SU-DHL-6 (cell line): ENCODE measurements at regions not wholly inside any gene's neighbourhood (a gene's known extent, or its start where the extent isn't known, plus 50 kb on each side); places are given as distances from the start of the nearest gene placed in this dataset.

Experiments
- EZH2phosphoT487 ChIP-seq: fragments of 200-600 bp; sonication (generic), shearing (Covaris generic); conservative IDR thresholded peaks from 2 replicates; pipeline ENCODE4 v1.6.1; 2018; ENCODE audit warnings: mild to moderate bottlenecking, antibody characterized with exemption, low read length, moderate library complexity, mixed read lengths
- TF ChIP-seq, protein P1 (sequence below): fragments of 200-600 bp; sonication (generic); IDR thresholded peaks from one replicate; pipeline ENCODE4 v1.5.1; 2017; ENCODE audit warnings: antibody characterized with exemption, mild to moderate bottlenecking, low read length, moderate library complexity; ENCODE audit not compliant: insufficient read depth, poor library complexity, severe bottlenecking

DNA sequence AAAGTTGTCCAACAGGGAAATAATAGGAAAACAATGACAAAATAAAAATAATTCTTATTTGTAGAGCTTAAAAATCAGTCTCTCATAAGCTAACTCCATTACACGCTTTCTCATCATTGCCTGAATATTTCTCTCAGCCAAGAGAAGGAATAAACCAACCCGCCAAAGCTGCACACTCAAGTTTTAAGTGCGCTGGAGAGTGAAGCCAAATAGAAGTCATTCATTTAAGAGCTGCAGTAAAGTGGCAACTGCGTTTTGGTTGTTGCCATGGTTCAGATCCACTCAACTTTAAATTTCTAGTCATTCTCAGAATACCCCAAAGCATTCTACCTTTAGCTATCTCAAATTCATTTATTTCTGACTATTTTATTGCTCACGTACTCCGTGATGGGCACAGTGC is 230.7 kb downstream of the CBLN4 start:
- TF ChIP-seq, protein P1, sequence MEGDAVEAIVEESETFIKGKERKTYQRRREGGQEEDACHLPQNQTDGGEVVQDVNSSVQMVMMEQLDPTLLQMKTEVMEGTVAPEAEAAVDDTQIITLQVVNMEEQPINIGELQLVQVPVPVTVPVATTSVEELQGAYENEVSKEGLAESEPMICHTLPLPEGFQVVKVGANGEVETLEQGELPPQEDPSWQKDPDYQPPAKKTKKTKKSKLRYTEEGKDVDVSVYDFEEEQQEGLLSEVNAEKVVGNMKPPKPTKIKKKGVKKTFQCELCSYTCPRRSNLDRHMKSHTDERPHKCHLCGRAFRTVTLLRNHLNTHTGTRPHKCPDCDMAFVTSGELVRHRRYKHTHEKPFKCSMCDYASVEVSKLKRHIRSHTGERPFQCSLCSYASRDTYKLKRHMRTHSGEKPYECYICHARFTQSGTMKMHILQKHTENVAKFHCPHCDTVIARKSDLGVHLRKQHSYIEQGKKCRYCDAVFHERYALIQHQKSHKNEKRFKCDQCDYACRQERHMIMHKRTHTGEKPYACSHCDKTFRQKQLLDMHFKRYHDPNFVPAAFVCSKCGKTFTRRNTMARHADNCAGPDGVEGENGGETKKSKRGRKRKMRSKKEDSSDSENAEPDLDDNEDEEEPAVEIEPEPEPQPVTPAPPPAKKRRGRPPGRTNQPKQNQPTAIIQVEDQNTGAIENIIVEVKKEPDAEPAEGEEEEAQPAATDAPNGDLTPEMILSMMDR, result no peak
- no peak for TF ChIP-seq EZH2phosphoT487
